ENCODE measurements at regions not wholly inside any gene's neighbourhood (a gene's known extent, or its start where the extent isn't known, plus 50 kb on each side); places are given as distances from the start of the nearest gene placed in this dataset.

- H3K9me3 ChIP-seq: no peaks in the 10 kb centered on the region
- peaks cover 0 to 16% (median 0%) of the 10 kb centered on the region in 4 donors for H3K4me1 ChIP-seq
- H3K27ac ChIP-seq: peak overlapping the region in 3 of 4 donors; percentile 2 to 42 (median 26)
- 74% methylated on average over 3 of the region's 3 CpGs for WGBS, 2 donors (ENCODE audit: low coverage in 1 of 2)
- H3K4me3 ChIP-seq: no peak overlapping the region
- H3K36me3 ChIP-seq: no peaks in the 10 kb centered on the region
- in situ Hi-C loops (cut with MboI; ENCODE audit: low pct_ligation_motif_present in 1 of 4, low pct_unique_long_range_greater_than_20kb in 1 of 4, low sequenced_read_pairs in 3 of 4): no loop called here
- no peak for DNase-seq
- intact Hi-C loops (cut with DNase I; ENCODE audit: low total_unique reads): no loop called here
- no peak for TF ChIP-seq EP300 (IDR thresholded peaks at IDR 0.05; ENCODE audit: low read depth)
- TF ChIP-seq POLR2AphosphoS5 (IDR thresholded peaks at IDR 0.05): no peak
- no peak for TF ChIP-seq CTCF (IDR thresholded peaks at IDR 0.05)
- no peak for TF ChIP-seq POLR2A (IDR thresholded peaks at IDR 0.05)
- no peaks in the 10 kb centered on the region for H3K27me3 ChIP-seq
These were observed 131.5 kb downstream of the DLEU7 start for GRCh38 chr13:50711996-50712395.

GRCh38 chr13:50712456-50712855, 131.0 kb downstream of the DLEU7 start:
- Histone ChIP-seq H3K36me3 (no peaks in the 10 kb centered on the region), H3K9me3 (no peaks in the 10 kb centered on the region), H3K27me3 (no peaks in the 10 kb centered on the region), H3K4me3 (no peak overlapping the region), H3K27ac (peak overlapping the region in 3 of 4 donors; percentile 2 to 42 (median 26)), H3K4me1 (peaks cover 0 to 16% (median 0%) of the 10 kb centered on the region in 4 donors)
- 63 to 75% methylated on average over 3 of the region's 3 CpGs for WGBS, 2 donors (ENCODE audit: low coverage in 1 of 2)
- in situ Hi-C loops (cut with MboI; ENCODE audit: low pct_ligation_motif_present in 1 of 4, low pct_unique_long_range_greater_than_20kb in 1 of 4, low sequenced_read_pairs in 3 of 4) (no loop called here), intact Hi-C loops (cut with DNase I; ENCODE audit: low total_unique reads) (no loop called here)
- DNase-seq: no peak
- TF ChIP-seq CTCF (IDR thresholded peaks at IDR 0.05): no peak
- TF ChIP-seq EP300 (IDR thresholded peaks at IDR 0.05; ENCODE audit: low read depth): no peak
- TF ChIP-seq POLR2A (IDR thresholded peaks at IDR 0.05): no peak
- no peak for TF ChIP-seq POLR2AphosphoS5 (IDR thresholded peaks at IDR 0.05)

- no peak for DNase-seq
- Histone ChIP-seq H3K27ac (peak overlapping the region in 1 of 4 donors; percentile 42), H3K27me3 (no peaks in the 10 kb centered on the region), H3K36me3 (no peaks in the 10 kb centered on the region), H3K4me1 (peaks cover 0 to 16% (median 0%) of the 10 kb centered on the region in 4 donors), H3K4me3 (no peak overlapping the region), H3K9me3 (no peaks in the 10 kb centered on the region)
- intact Hi-C loops (cut with DNase I; ENCODE audit: low total_unique reads): no loop called here
- in situ Hi-C loops (cut with MboI; ENCODE audit: low pct_ligation_motif_present in 1 of 4, low pct_unique_long_range_greater_than_20kb in 1 of 4, low sequenced_read_pairs in 3 of 4): no loop called here
- 82 to 92% methylated on average over 7 of the region's 7 CpGs for WGBS, 2 donors (ENCODE audit: low coverage in 1 of 2)
- TF ChIP-seq POLR2AphosphoS5 (IDR thresholded peaks at IDR 0.05) (no peak), POLR2A (IDR thresholded peaks at IDR 0.05) (no peak), CTCF (IDR thresholded peaks at IDR 0.05) (no peak), EP300 (IDR thresholded peaks at IDR 0.05; ENCODE audit: low read depth) (no peak)
These were observed 130.6 kb downstream of the DLEU7 start for GRCh38 chr13:50712881-50713280.

GRCh38 chr13:50713523-50714248, 129.8 kb downstream of the DLEU7 start:
- intact Hi-C loops (cut with DNase I; ENCODE audit: low total_unique reads) (no loop called here), in situ Hi-C loops (cut with MboI; ENCODE audit: low pct_ligation_motif_present in 1 of 4, low pct_unique_long_range_greater_than_20kb in 1 of 4, low sequenced_read_pairs in 3 of 4) (no loop called here)
- DNase-seq: peak; percentile 8
- H3K9me3 ChIP-seq: no peaks in the 10 kb centered on the region
- H3K36me3 ChIP-seq: no peaks in the 10 kb centered on the region
- H3K4me3 ChIP-seq: no peak overlapping the region
- WGBS, 2 donors (ENCODE audit: low coverage in 1 of 2): 73% methylated on average over 3 to 12 of the region's 12 CpGs
- no peak for TF ChIP-seq CTCF (IDR thresholded peaks at IDR 0.05)
- peak; percentile 30 for TF ChIP-seq POLR2A (IDR thresholded peaks at IDR 0.05)
- TF ChIP-seq POLR2AphosphoS5 (IDR thresholded peaks at IDR 0.05): peak in 1 of 3 donors; percentile 26
- TF ChIP-seq EP300 (IDR thresholded peaks at IDR 0.05; ENCODE audit: low read depth): no peak
- H3K4me1 ChIP-seq: peaks cover 0 to 16% (median 0%) of the 10 kb centered on the region in 4 donors
- peak overlapping the region in 3 of 4 donors; percentile 9 to 15 (median 13) for H3K27ac ChIP-seq
- H3K27me3 ChIP-seq: no peaks in the 10 kb centered on the region

Data from transverse colon (tissue), 4 donors.